Gastrocnemius medialis (tissue), 4 donors: ENCODE measurements at regions not wholly inside any gene's neighbourhood (a gene's known extent, or its start where the extent isn't known, plus 50 kb on each side); places are given as distances from the start of the nearest gene placed in this dataset.

Experiments used
- CTCF ChIP-seq, 5 experiments: fragments of 450-650 bp in 3 of 5; fragments of 200-600 bp in 2 of 5; sonication (generic) in 2 of 5; IDR thresholded peaks in 4 of 5; conservative IDR thresholded peaks in 1 of 5; 1 replicate in 4 of 5; 2 replicates in 1 of 5; pipeline ENCODE4 v1.5.1; 2016 to 2019; ENCODE audit warnings: antibody characterized with exemption in 5 of 5, mild to moderate bottlenecking in 3 of 5, moderate library complexity in 3 of 5
- POLR2A ChIP-seq, 2 donors: fragments of 450-650 bp; IDR thresholded peaks; one replicate each; pipeline ENCODE4 v1.6.1; 2017; ENCODE audit warnings: antibody characterized with exemption in 2 of 2, mild to moderate bottlenecking in 2 of 2, moderate library complexity in 2 of 2

- no peak for TF ChIP-seq CTCF (IDR thresholded peaks at IDR 0.05 in 4 of 5, conservative IDR thresholded peaks at IDR 0.05 in 1 of 5)
- TF ChIP-seq POLR2A (IDR thresholded peaks at IDR 0.05) = no peak
These were observed 762.2 kb downstream of the ETS1 start for GRCh38 chr11:127825183-127825582.
